ENCODE measurements at regions not wholly inside any gene's neighbourhood (a gene's known extent, or its start where the extent isn't known, plus 50 kb on each side); places are given as distances from the start of the nearest gene placed in this dataset.
"Not testable (repeated sequence)": the region's sequence is repeated elsewhere in the genome, so short reads cannot be mapped to it uniquely, and the experiment has no call there.

- TF ChIP-seq, protein P1, sequence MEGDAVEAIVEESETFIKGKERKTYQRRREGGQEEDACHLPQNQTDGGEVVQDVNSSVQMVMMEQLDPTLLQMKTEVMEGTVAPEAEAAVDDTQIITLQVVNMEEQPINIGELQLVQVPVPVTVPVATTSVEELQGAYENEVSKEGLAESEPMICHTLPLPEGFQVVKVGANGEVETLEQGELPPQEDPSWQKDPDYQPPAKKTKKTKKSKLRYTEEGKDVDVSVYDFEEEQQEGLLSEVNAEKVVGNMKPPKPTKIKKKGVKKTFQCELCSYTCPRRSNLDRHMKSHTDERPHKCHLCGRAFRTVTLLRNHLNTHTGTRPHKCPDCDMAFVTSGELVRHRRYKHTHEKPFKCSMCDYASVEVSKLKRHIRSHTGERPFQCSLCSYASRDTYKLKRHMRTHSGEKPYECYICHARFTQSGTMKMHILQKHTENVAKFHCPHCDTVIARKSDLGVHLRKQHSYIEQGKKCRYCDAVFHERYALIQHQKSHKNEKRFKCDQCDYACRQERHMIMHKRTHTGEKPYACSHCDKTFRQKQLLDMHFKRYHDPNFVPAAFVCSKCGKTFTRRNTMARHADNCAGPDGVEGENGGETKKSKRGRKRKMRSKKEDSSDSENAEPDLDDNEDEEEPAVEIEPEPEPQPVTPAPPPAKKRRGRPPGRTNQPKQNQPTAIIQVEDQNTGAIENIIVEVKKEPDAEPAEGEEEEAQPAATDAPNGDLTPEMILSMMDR (IDR thresholded peaks at IDR 0.05): not testable (repeated sequence)
- TF ChIP-seq POLR2AphosphoS5 (IDR thresholded peaks at IDR 0.05); POLR2A (IDR thresholded peaks at IDR 0.05; ENCODE audit: low read depth); EP300 (IDR thresholded peaks at IDR 0.05): not testable (repeated sequence)
Measured at GRCh38 chr15:84157857-84158256, 77.7 kb upstream of the GOLGA6L4 start.
